ENCODE measurements at regions not wholly inside any gene's neighbourhood (a gene's known extent, or its start where the extent isn't known, plus 50 kb on each side); places are given as distances from the start of the nearest gene placed in this dataset.

DNA sequence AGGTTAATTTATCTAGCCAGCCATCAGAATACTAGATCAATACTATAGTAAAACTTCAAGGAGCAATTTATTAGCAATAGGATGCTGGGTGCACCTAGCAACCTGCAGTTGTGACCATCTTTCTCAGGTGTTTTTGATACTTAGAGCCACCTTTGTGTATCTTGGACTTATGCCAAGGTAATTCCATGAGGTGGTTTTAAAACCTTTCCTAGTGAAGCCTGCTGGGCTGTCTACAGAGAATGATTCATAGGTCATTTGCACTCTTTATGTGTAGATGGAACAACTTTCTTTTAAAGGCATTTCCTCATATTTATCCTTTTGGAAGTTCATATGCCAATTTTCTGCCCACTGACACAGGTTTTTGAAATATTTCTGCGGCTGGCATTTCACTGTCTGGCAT lies 1030.1 kb upstream of the POU3F3 start:
- 93% methylated on average over 1 of the region's 1 CpG; no CpG with 5 or more reads in 1 of the 2 experiments for WGBS, 2 experiments (ENCODE audit: extremely low coverage in 1 of 2, insufficient coverage in 1 of 2, insufficient read length in 1 of 2, insufficient replicate concordance in 2 of 2, low coverage in 1 of 2, low lambda C conversion rate in 2 of 2, missing lambda C conversion rate in 1 of 2)
- no peak overlapping the region for H3K23ac ChIP-seq (ENCODE audit: insufficient read length)
- POLR2A ChIA-PET (ENCODE audit: partially characterized antibody), result no interaction called here

More for the DNA sequence above, 1030.1 kb upstream of the POU3F3 start:
- no peak for FAIRE-seq
- H3K4me2 ChIP-seq (ENCODE audit: insufficient read depth in 1 of 2, low read depth in 2 of 2, low read length in 2 of 2), result no peak overlapping the region
- H3K27me3 ChIP-seq (replicated peaks in 1 of 4; ENCODE audit: control insufficient read depth in 3 of 4, extremely low read depth in 1 of 4, insufficient read depth in 3 of 4, low read length in 3 of 4), result no peaks in the 10 kb centered on the region
- H2BK5ac ChIP-seq (ENCODE audit: low read depth, low read length), result no peak overlapping the region
- no peak overlapping the region for H4K5ac ChIP-seq (ENCODE audit: insufficient read length, low read depth, low read length)
- H4K91ac ChIP-seq (replicated peaks; ENCODE audit: insufficient read length, low read length), result no peak overlapping the region
- peaks cover 0 to 5% (median 0%) of the 10 kb centered on the region in 4 experiments; a peak in 1 of 7 replicates for H3K4me1 ChIP-seq (replicated peaks in 1 of 4; ENCODE audit: control insufficient read depth in 3 of 4, insufficient read depth in 4 of 4, low read length in 3 of 4)
- H2AFZ ChIP-seq (ENCODE audit: low read length), result no peak overlapping the region
- CTCF ChIA-PET (ENCODE audit: partially characterized antibody), result no interaction called here
- H2BK12ac ChIP-seq (ENCODE audit: low read depth, low read length), result no peak overlapping the region
- no peak overlapping the region for H2AK5ac ChIP-seq (ENCODE audit: low read depth, low read length)
- no peak overlapping the region for H3K56ac ChIP-seq (replicated peaks; ENCODE audit: insufficient read length, low read depth, low read length)
- no peak overlapping the region for H2BK15ac ChIP-seq (ENCODE audit: low read length)
- no peak overlapping the region for H3K4ac ChIP-seq (replicated peaks; ENCODE audit: insufficient read length, low read depth, low read length)
- H3K9ac ChIP-seq (replicated peaks in 1 of 4; ENCODE audit: extremely low read depth in 1 of 4, low read depth in 3 of 4, low read length in 3 of 4), result no peak overlapping the region
- no peak overlapping the region for H4K8ac ChIP-seq (ENCODE audit: extremely low read depth, insufficient read depth, low read length)
- no peaks in the 10 kb centered on the region for H3K79me1 ChIP-seq (ENCODE audit: low read depth, low read length)
- no peaks in the 10 kb centered on the region for H3K23me2 ChIP-seq (ENCODE audit: low read depth, low read length)
- no peak overlapping the region for H3K27ac ChIP-seq (ENCODE audit: low read depth, low read length)
- no peaks in the 10 kb centered on the region for H3K36me3 ChIP-seq (ENCODE audit: control insufficient read depth in 2 of 4, insufficient read depth in 4 of 4, low read length in 3 of 4)
- no peak overlapping the region for H3K18ac ChIP-seq (ENCODE audit: extremely low read depth, low read length)
- no peak overlapping the region for H2BK20ac ChIP-seq (ENCODE audit: low read length)
- no peak overlapping the region for H3K14ac ChIP-seq (ENCODE audit: insufficient read length)
- TF ChIP-seq POU5F1 (IDR thresholded peaks at IDR 0.05; ENCODE audit: low read depth, low read length) (no peak), NANOG (IDR thresholded peaks at IDR 0.05; ENCODE audit: insufficient read depth, low read depth, low read length, poor library complexity, severe bottlenecking) (no peak)
- H3K9me3 ChIP-seq (ENCODE audit: insufficient read depth in 2 of 2, low read depth in 1 of 2, low read length in 1 of 2), result no peaks in the 10 kb centered on the region
- H3K79me2 ChIP-seq (ENCODE audit: control insufficient read depth in 1 of 2, insufficient read depth in 2 of 2, low read length in 2 of 2), result no peaks in the 10 kb centered on the region
- no peak for DNase-seq (ENCODE audit: low read depth in 1 of 2, low spot score in 2 of 2)
- H2BK120ac ChIP-seq (replicated peaks; ENCODE audit: low read depth, low read length), result no peak overlapping the region
- no peaks in the 10 kb centered on the region for H4K20me1 ChIP-seq (replicated peaks in 1 of 2; ENCODE audit: control insufficient read depth in 1 of 2, insufficient read depth in 2 of 2, low read length in 2 of 2)
- H3K4me3 ChIP-seq (ENCODE audit: extremely low read depth in 1 of 4, insufficient read depth in 2 of 4, low read depth in 3 of 4, low read length in 4 of 4), result no peak overlapping the region

All from H1 (cell line).